Stomach (tissue), 4 donors: ENCODE measurements at regions not wholly inside any gene's neighbourhood (a gene's known extent, or its start where the extent isn't known, plus 50 kb on each side); places are given as distances from the start of the nearest gene placed in this dataset.

Experiments used
- POLR2A ChIP-seq, 4 donors: fragments of 450-650 bp; IDR thresholded peaks; one replicate each; pipeline ENCODE4 v1.6.1; 2016; ENCODE audit warnings: antibody characterized with exemption in 4 of 4, control low read depth in 2 of 4, mild to moderate bottlenecking in 1 of 4, moderate library complexity in 1 of 4
- POLR2AphosphoS5 ChIP-seq, 3 donors: sonication (generic); formaldehyde crosslinking; IDR thresholded peaks; one replicate each; pipeline ENCODE4 v1.6.1; 2016; ENCODE audit warnings: antibody characterized with exemption in 3 of 3
- TF ChIP-seq, protein P1 (sequence below), 7 experiments: fragments of 450-650 bp in 4 of 7; fragments of 200-600 bp in 3 of 7; sonication (generic) in 3 of 7; IDR thresholded peaks; one replicate each; pipeline ENCODE4 v1.5.1; 2016 to 2019; ENCODE audit warnings: antibody characterized with exemption in 7 of 7, control low read depth in 2 of 7, mild to moderate bottlenecking in 1 of 7

- TF ChIP-seq, protein P1, sequence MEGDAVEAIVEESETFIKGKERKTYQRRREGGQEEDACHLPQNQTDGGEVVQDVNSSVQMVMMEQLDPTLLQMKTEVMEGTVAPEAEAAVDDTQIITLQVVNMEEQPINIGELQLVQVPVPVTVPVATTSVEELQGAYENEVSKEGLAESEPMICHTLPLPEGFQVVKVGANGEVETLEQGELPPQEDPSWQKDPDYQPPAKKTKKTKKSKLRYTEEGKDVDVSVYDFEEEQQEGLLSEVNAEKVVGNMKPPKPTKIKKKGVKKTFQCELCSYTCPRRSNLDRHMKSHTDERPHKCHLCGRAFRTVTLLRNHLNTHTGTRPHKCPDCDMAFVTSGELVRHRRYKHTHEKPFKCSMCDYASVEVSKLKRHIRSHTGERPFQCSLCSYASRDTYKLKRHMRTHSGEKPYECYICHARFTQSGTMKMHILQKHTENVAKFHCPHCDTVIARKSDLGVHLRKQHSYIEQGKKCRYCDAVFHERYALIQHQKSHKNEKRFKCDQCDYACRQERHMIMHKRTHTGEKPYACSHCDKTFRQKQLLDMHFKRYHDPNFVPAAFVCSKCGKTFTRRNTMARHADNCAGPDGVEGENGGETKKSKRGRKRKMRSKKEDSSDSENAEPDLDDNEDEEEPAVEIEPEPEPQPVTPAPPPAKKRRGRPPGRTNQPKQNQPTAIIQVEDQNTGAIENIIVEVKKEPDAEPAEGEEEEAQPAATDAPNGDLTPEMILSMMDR (IDR thresholded peaks at IDR 0.05): no peak
- TF ChIP-seq POLR2A (IDR thresholded peaks at IDR 0.05) (no peak), POLR2AphosphoS5 (IDR thresholded peaks at IDR 0.05) (no peak)
These were observed 495.4 kb downstream of the LMO7 start for GRCh38 chr13:76131551-76131950.
